NCI-H2227 (cell line): ENCODE measurements at regions not wholly inside any gene's neighbourhood (a gene's known extent, or its start where the extent isn't known, plus 50 kb on each side); places are given as distances from the start of the nearest gene placed in this dataset.

Experiments used
- DNase-seq: peaks from one replicate; lab custom pipeline; 2025; ENCODE audit not compliant: unreplicated experiment; lab: John Stamatoyannopoulos, UW

DNA sequence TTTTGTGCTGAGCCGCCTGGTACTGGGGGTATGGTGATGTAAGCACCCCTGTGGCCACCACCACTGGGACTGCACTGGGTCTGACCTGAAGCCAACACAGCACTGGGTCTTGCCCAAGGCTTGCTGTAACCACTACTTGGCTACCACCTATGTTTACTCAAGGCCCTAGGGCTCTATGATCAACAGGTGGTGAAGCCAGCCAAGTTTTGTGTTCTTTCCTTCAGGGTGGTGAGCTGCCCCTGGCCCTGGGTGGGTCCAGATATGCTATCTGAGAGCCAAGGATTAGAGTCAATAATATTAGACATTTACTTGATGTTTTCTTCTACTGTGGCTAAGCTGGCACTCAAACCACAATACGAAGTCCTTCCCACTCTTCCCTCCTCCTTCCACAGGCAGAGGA lies 55.1 kb upstream of the PAGE4 start:
- no peak for DNase-seq

DNA sequence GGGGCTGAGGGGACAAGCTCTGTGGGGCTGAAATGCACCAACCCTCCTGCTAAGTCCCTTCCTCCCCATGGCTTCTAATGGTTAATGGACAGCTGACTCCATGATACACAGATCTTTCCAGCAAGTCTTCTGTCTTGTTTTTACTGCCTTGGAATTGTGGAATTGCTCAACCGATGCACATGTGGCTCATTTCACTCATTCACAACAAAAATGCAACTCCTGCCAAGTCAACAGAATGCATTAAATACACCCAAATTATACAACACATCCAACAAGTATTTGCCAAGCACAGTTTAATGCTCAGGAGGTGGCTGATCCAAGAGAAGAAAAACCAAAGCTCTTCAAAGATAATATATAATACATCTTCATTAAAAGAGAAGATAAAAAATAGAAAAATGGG lies 61.9 kb upstream of the PAGE4 start:
- DNase-seq, result no peak

DNA sequence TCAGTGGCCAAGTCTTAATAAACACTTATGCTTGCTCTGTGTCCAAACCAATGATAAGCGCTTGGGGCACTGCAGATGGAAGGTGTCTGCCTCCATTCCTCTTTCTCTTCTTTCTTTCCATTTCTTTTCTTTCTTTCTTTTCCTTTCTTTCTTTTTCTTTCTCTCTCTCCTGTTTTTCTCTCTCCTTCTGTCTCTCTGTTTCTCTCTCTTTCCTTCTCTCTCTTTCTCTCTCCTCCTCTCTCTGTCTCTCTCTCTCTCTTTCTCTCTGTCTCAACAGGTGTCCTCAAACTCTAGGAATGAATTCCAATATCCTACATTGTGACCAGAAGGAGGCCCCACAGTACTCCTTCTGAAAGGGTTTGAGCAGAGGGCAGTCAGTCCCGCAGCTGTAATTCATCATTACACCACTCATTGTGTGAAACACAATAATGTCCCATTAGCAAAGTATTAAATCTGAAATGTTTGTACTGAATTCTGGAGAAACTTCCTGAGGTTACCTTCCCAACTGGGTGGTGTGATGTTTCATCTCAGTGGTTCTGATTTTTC lies 66.5 kb upstream of the PAGE1 start:
- no peak for DNase-seq

GRCh38 chrX:49761481-49761880 lies 65.7 kb upstream of the PAGE1 start:
- peak; percentile 55 for DNase-seq

DNA sequence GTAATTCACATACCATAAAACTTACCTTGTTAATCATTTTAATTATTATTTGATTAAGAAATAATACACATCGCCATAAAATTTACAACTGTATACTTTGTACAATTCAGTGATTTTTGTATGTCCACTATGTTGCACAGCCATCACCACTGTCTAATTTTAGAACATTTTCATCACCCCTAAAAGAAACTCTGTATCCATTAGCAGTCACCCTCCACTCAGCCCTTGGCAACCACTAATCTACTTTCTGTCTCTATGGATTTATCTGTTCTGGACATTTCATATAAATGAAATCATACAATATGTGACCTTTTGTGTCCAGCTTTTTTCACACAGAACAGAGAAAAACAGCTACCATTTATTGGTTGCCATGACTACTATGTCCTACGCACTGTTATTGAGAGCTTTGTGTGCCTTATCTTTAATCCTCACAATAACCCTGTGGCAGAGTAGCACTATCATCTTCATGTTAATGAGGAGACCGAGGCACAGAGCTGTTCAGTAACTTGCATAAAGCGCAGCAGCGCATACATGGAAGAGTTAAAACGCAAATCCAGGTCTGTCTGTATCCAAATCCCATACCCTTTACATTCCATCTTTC lies 64.6 kb upstream of the PAGE1 start:
- DNase-seq, result peak; percentile 17

GRCh38 chrX:49756692-49757091 lies 60.9 kb upstream of the PAGE1 start:
- no peak for DNase-seq

- peak; percentile 69 for DNase-seq
Measured at GRCh38 chrX:49754233-49754857, 58.6 kb upstream of the PAGE1 start.

GRCh38 chrX:49753691-49754090 lies 57.9 kb upstream of the PAGE1 start:
- no peak for DNase-seq

- no peak for DNase-seq
Measured at GRCh38 chrX:49748211-49748956, 52.6 kb upstream of the PAGE1 start.

GRCh38 chrX:49746306-49746705 lies 50.5 kb upstream of the PAGE1 start:
- no peak for DNase-seq
